ENCODE measurements at regions not wholly inside any gene's neighbourhood (a gene's known extent, or its start where the extent isn't known, plus 50 kb on each side); places are given as distances from the start of the nearest gene placed in this dataset.
A peak's percentile ranks its signal among the peaks of the same experiment; 100 is the strongest.
"Not testable (repeated sequence)": the region's sequence is repeated elsewhere in the genome, so short reads cannot be mapped to it uniquely, and the experiment has no call there.

DNA sequence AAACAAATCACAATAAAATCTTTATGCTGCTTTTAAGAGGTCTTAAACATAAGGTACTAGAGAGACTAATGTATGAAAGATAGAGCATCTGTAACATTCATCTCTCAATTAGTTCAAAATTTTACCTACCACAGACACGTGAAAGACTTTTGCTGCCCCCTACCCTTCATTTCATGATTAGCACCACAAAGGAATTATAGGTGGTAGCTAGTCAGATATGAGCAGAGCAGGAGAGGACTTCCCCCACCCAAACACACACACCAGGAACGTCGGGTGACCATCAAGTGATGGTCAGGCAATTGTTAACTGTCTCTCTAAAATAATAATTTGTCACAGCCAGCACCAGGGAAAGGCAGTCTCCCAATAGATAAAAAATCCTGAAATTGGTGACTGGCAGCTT lies 1531.7 kb upstream of the SPRY2 start:
- H3K4me1 ChIP-seq (ENCODE audit: control insufficient read depth, insufficient read depth, low read length): no peaks in the 10 kb centered on the region
- TF ChIP-seq ZNF791 (tag by site-specific recombination; IDR thresholded peaks at IDR 0.05): no peak
- no peak for TF ChIP-seq ZNF549 (tag by site-specific recombination; IDR thresholded peaks at IDR 0.05)
- TF ChIP-seq ZNF654 (tag by site-specific recombination; IDR thresholded peaks at IDR 0.05; ENCODE audit: low read depth): 0 out of 2 replicates have a peak, but pooled peaks have one; percentile 8
- no peak for TF ChIP-seq ZNF214 (tag by site-specific recombination; IDR thresholded peaks at IDR 0.05; ENCODE audit: borderline replicate concordance)
- TF ChIP-seq ZNF10 (tag by site-specific recombination; IDR thresholded peaks at IDR 0.05): no peak
- POLR2A ChIA-PET: no interaction called here
- no peaks in the 10 kb centered on the region for H3K9me3 ChIP-seq (ENCODE audit: control insufficient read depth, insufficient read depth, low read depth, low read length)
- H3K27ac ChIP-seq (ENCODE audit: extremely low read depth, low read depth, low read length): no peak overlapping the region
- H3K4me3 ChIP-seq (ENCODE audit: low read depth, low read length): no peak overlapping the region
- H3K36me3 ChIP-seq (ENCODE audit: control insufficient read depth in 2 of 2, insufficient read depth in 1 of 2, low read length in 2 of 2): no peaks in the 10 kb centered on the region
- CTCF ChIA-PET: interaction anchor here (0.6 to 2.0 kb wide), 10 partner anchors 11 to 702 kb away, joined by 3 to 9 read pairs (median 4); no protein-coding TSS in a partner anchor

GRCh38 chr13:81871751-81872325 lies 1530.9 kb upstream of the SPRY2 start:
- POLR2A ChIA-PET; H3K4me3 ChIP-seq (ENCODE audit: low read depth, low read length); H3K27ac ChIP-seq (ENCODE audit: extremely low read depth, low read depth, low read length); H3K36me3 ChIP-seq (ENCODE audit: control insufficient read depth in 2 of 2, insufficient read depth in 1 of 2, low read length in 2 of 2); H3K9me3 ChIP-seq (ENCODE audit: control insufficient read depth, insufficient read depth, low read depth, low read length); H3K4me1 ChIP-seq (ENCODE audit: control insufficient read depth, insufficient read depth, low read length): not testable (repeated sequence)
- CTCF ChIA-PET: interaction anchor here (1.0 to 1.3 kb wide), 4 partner anchors 12 to 701 kb away, joined by 3 to 5 read pairs (median 4); no protein-coding TSS in a partner anchor

DNA sequence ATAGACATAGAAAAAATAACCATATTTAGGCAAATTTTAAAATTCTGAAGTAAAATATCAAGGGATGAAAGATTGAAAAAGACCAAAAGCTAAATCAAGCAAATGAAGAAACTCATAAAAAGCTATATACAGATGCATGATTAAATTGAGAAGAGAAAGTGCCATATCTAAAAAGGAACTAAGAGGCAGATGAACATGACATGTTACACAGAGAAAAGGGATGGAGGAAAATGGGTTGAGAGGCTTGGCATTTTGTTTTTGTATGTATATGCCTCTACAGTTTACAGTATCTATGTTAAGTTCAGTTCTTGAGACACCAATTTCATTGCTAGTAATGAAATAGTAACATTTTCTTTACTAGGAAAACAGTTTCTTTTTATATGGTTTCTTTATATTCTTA lies 1507.4 kb upstream of the SPRY2 start:
- CTCF ChIA-PET: interaction anchor here (0.6 to 1.0 kb wide), 3 partner anchors 72 to 773 kb away, joined by 3 to 6 read pairs (median 3); no protein-coding TSS in a partner anchor
- POLR2A ChIA-PET: no interaction called here
- Histone ChIP-seq H3K4me1 (ENCODE audit: control insufficient read depth, insufficient read depth, low read length) (no peaks in the 10 kb centered on the region), H3K9me3 (ENCODE audit: control insufficient read depth, insufficient read depth, low read depth, low read length) (no peaks in the 10 kb centered on the region), H3K36me3 (ENCODE audit: control insufficient read depth in 2 of 2, insufficient read depth in 1 of 2, low read length in 2 of 2) (no peaks in the 10 kb centered on the region), H3K4me3 (ENCODE audit: low read depth, low read length) (no peak overlapping the region), H3K27ac (ENCODE audit: extremely low read depth, low read depth, low read length) (no peak overlapping the region)
- TF ChIP-seq ZNF626 (tag by site-specific recombination; IDR thresholded peaks at IDR 0.05): no peak

DNA sequence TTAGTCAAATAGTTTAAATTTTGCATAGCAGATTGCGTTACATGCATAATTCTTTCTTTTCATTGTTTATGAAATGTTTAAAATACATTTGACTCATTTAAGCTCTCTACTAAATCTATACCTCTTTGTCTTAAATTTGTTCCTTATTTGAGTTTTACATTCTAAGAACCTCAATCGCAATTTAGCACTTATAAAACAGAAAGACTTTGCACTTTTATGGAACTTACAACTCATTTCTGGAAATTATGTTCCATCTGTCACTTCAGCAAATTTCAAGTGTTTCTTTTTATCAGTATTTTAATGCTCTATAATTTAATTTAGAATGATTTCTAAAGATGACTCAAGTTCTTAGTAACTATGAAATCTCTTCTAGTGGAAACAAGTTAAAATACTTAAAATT lies 1505.8 kb upstream of the SPRY2 start:
- ChIA-PET CTCF (no interaction called here), POLR2A (interaction anchor here (0.6 kb wide), 1 partner anchor 65 kb away, joined by 3 read pairs; no protein-coding TSS in a partner anchor)
- H3K9me3 ChIP-seq (ENCODE audit: control insufficient read depth, insufficient read depth, low read depth, low read length): no peaks in the 10 kb centered on the region
- no peak overlapping the region for H3K27ac ChIP-seq (ENCODE audit: extremely low read depth, low read depth, low read length)
- H3K4me1 ChIP-seq (ENCODE audit: control insufficient read depth, insufficient read depth, low read length): no peaks in the 10 kb centered on the region
- H3K36me3 ChIP-seq (ENCODE audit: control insufficient read depth in 2 of 2, insufficient read depth in 1 of 2, low read length in 2 of 2): no peaks in the 10 kb centered on the region
- no peak overlapping the region for H3K4me3 ChIP-seq (ENCODE audit: low read depth, low read length)
- TF ChIP-seq ZNF292 (tag by site-specific recombination; IDR thresholded peaks at IDR 0.05; ENCODE audit: borderline replicate concordance, low read depth): no peak
- TF ChIP-seq ZNF221 (tag by site-specific recombination; IDR thresholded peaks at IDR 0.05; ENCODE audit: borderline replicate concordance): no peak
- no peak for TF ChIP-seq ZNF48 (tag by site-specific recombination; IDR thresholded peaks at IDR 0.05)

GRCh38 chr13:81821259-81821658 lies 1480.3 kb upstream of the SPRY2 start:
- ChIA-PET POLR2A (no interaction called here), CTCF (no interaction called here)
- Histone ChIP-seq H3K4me1 (ENCODE audit: control insufficient read depth, insufficient read depth, low read length) (no peaks in the 10 kb centered on the region), H3K4me3 (ENCODE audit: low read depth, low read length) (no peak overlapping the region), H3K36me3 (ENCODE audit: control insufficient read depth in 2 of 2, insufficient read depth in 1 of 2, low read length in 2 of 2) (no peaks in the 10 kb centered on the region), H3K27ac (ENCODE audit: extremely low read depth, low read depth, low read length) (no peak overlapping the region), H3K9me3 (ENCODE audit: control insufficient read depth, insufficient read depth, low read depth, low read length) (no peaks in the 10 kb centered on the region)
- no peak for TF ChIP-seq HOXD13 (CRISPR knock-in tag; IDR thresholded peaks at IDR 0.05; ENCODE audit: borderline replicate concordance)
- no peak for TF ChIP-seq ZNF24 (tag by site-specific recombination; IDR thresholded peaks at IDR 0.05)
- TF ChIP-seq ZNF701 (tag by site-specific recombination; IDR thresholded peaks at IDR 0.05): no peak
- TF ChIP-seq HOXC10 (CRISPR knock-in tag; IDR thresholded peaks at IDR 0.05): no peak
- TF ChIP-seq WT1 (tag by site-specific recombination; IDR thresholded peaks at IDR 0.05): no peak
- TF ChIP-seq ZNF280C (tag by site-specific recombination; IDR thresholded peaks at IDR 0.05): no peak
- TF ChIP-seq, protein P1, sequence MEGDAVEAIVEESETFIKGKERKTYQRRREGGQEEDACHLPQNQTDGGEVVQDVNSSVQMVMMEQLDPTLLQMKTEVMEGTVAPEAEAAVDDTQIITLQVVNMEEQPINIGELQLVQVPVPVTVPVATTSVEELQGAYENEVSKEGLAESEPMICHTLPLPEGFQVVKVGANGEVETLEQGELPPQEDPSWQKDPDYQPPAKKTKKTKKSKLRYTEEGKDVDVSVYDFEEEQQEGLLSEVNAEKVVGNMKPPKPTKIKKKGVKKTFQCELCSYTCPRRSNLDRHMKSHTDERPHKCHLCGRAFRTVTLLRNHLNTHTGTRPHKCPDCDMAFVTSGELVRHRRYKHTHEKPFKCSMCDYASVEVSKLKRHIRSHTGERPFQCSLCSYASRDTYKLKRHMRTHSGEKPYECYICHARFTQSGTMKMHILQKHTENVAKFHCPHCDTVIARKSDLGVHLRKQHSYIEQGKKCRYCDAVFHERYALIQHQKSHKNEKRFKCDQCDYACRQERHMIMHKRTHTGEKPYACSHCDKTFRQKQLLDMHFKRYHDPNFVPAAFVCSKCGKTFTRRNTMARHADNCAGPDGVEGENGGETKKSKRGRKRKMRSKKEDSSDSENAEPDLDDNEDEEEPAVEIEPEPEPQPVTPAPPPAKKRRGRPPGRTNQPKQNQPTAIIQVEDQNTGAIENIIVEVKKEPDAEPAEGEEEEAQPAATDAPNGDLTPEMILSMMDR (tag by site-specific recombination; IDR thresholded peaks at IDR 0.05): no peak
- TF ChIP-seq REPIN1 (tag by site-specific recombination; IDR thresholded peaks at IDR 0.05; ENCODE audit: low read depth): no peak
- TF ChIP-seq ZNF223 (tag by site-specific recombination; IDR thresholded peaks at IDR 0.05): no peak
- no peak for TF ChIP-seq ZBTB17 (tag by site-specific recombination; IDR thresholded peaks at IDR 0.05)
- TF ChIP-seq, protein P2, sequence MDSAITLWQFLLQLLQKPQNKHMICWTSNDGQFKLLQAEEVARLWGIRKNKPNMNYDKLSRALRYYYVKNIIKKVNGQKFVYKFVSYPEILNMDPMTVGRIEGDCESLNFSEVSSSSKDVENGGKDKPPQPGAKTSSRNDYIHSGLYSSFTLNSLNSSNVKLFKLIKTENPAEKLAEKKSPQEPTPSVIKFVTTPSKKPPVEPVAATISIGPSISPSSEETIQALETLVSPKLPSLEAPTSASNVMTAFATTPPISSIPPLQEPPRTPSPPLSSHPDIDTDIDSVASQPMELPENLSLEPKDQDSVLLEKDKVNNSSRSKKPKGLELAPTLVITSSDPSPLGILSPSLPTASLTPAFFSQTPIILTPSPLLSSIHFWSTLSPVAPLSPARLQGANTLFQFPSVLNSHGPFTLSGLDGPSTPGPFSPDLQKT (IDR thresholded peaks at IDR 0.05; ENCODE audit: borderline replicate concordance, low read depth, low read length): no peak
- TF ChIP-seq ZNF174 (tag by site-specific recombination; IDR thresholded peaks at IDR 0.05): no peak
